ENCODE measurements at regions not wholly inside any gene's neighbourhood (a gene's known extent, or its start where the extent isn't known, plus 50 kb on each side); places are given as distances from the start of the nearest gene placed in this dataset.

GRCh38 chr2:144281476-144281875 lies 238.4 kb downstream of the ZEB2 start:
- Histone ChIP-seq H3K27me3 (ENCODE audit: control insufficient read depth, insufficient read depth, low read length) (no peaks in the 10 kb centered on the region), H3K36me3 (ENCODE audit: control insufficient read depth, insufficient read depth, low read length) (no peaks in the 10 kb centered on the region), H3K4me3 (ENCODE audit: low read depth, low read length) (no peak overlapping the region)
- TF ChIP-seq CTCF (IDR thresholded peaks at IDR 0.05; ENCODE audit: insufficient read depth, low read length, poor library complexity, severe bottlenecking) = no peak
- DNase-seq (ENCODE audit: low read depth) = no peak

GRCh38 chr2:144280009-144280408 lies 239.9 kb downstream of the ZEB2 start:
- TF ChIP-seq CTCF (IDR thresholded peaks at IDR 0.05; ENCODE audit: insufficient read depth, low read length, poor library complexity, severe bottlenecking) = no peak
- no peak for DNase-seq (ENCODE audit: low read depth)
- H3K36me3 ChIP-seq (ENCODE audit: control insufficient read depth, insufficient read depth, low read length) = no peaks in the 10 kb centered on the region
- no peak overlapping the region for H3K4me3 ChIP-seq (ENCODE audit: low read depth, low read length)
- H3K27me3 ChIP-seq (ENCODE audit: control insufficient read depth, insufficient read depth, low read length) = no peaks in the 10 kb centered on the region

- TF ChIP-seq CTCF (IDR thresholded peaks at IDR 0.05; ENCODE audit: insufficient read depth, low read length, poor library complexity, severe bottlenecking) = no peak
- Histone ChIP-seq H3K27me3 (ENCODE audit: control insufficient read depth, insufficient read depth, low read length) (no peaks in the 10 kb centered on the region), H3K4me3 (ENCODE audit: low read depth, low read length) (no peak overlapping the region), H3K36me3 (ENCODE audit: control insufficient read depth, insufficient read depth, low read length) (no peaks in the 10 kb centered on the region)
- no peak for DNase-seq (ENCODE audit: low read depth)
These were observed 240.8 kb downstream of the ZEB2 start for GRCh38 chr2:144279165-144279564.

- H3K4me3 ChIP-seq (ENCODE audit: low read depth, low read length) = no peak overlapping the region
- H3K36me3 ChIP-seq (ENCODE audit: control insufficient read depth, insufficient read depth, low read length) = no peaks in the 10 kb centered on the region
- no peak for TF ChIP-seq CTCF (IDR thresholded peaks at IDR 0.05; ENCODE audit: insufficient read depth, low read length, poor library complexity, severe bottlenecking)
- no peaks in the 10 kb centered on the region for H3K27me3 ChIP-seq (ENCODE audit: control insufficient read depth, insufficient read depth, low read length)
- no peak for DNase-seq (ENCODE audit: low read depth)
These were observed 242.1 kb downstream of the ZEB2 start for GRCh38 chr2:144277622-144278354.

GRCh38 chr2:144275340-144275739 lies 244.6 kb downstream of the ZEB2 start:
- Histone ChIP-seq H3K36me3 (ENCODE audit: control insufficient read depth, insufficient read depth, low read length) (no peaks in the 10 kb centered on the region), H3K4me3 (ENCODE audit: low read depth, low read length) (no peak overlapping the region), H3K27me3 (ENCODE audit: control insufficient read depth, insufficient read depth, low read length) (no peaks in the 10 kb centered on the region)
- no peak for DNase-seq (ENCODE audit: low read depth)
- TF ChIP-seq CTCF (IDR thresholded peaks at IDR 0.05; ENCODE audit: insufficient read depth, low read length, poor library complexity, severe bottlenecking) = no peak

GRCh38 chr2:144274131-144274530 lies 245.8 kb downstream of the ZEB2 start:
- Histone ChIP-seq H3K36me3 (ENCODE audit: control insufficient read depth, insufficient read depth, low read length) (no peaks in the 10 kb centered on the region), H3K4me3 (ENCODE audit: low read depth, low read length) (no peak overlapping the region), H3K27me3 (ENCODE audit: control insufficient read depth, insufficient read depth, low read length) (no peaks in the 10 kb centered on the region)
- DNase-seq (ENCODE audit: low read depth) = no peak
- no peak for TF ChIP-seq CTCF (IDR thresholded peaks at IDR 0.05; ENCODE audit: insufficient read depth, low read length, poor library complexity, severe bottlenecking)
